ENCODE measurements at regions not wholly inside any gene's neighbourhood (a gene's known extent, or its start where the extent isn't known, plus 50 kb on each side); places are given as distances from the start of the nearest gene placed in this dataset.

DNA sequence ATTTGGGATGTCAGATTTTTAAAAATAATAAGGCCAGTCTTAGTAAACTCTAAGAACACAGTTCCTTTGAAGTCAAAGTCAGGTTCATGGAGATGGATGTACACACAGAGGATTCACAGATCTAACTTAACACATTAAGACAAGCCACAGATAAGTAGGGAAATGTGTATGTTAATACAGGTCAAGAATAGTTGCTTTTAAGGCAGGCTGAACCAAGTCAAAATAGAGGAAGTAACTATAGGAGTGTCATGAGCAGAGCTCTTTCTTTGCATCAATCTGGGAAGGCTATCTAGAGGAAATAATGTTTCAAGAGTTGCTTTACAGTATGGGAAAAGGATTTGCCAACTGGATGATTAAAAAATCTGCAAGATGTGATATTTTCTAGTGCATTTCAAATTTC is 128.0 kb upstream of the FBXO11 start (continued):
- TF ChIP-seq ZNF503 (CRISPR knock-in tag; IDR thresholded peaks at IDR 0.05) = no peak
- TF ChIP-seq PRMT3 (CRISPR knock-in tag; IDR thresholded peaks at IDR 0.05; ENCODE audit: borderline replicate concordance, low read depth) = no peak
- TF ChIP-seq ZNF143 (CRISPR knock-in tag; IDR thresholded peaks at IDR 0.05) = no peak
- no peak for TF ChIP-seq CBFB (CRISPR knock-in tag; IDR thresholded peaks at IDR 0.05)
- no peak for TF ChIP-seq GTF3A (CRISPR knock-in tag; conservative IDR thresholded peaks at IDR 0.05)
- TF ChIP-seq HNF4A (CRISPR knock-in tag; IDR thresholded peaks at IDR 0.05) = no peak
- TF ChIP-seq FOXJ3 (CRISPR knock-in tag; IDR thresholded peaks at IDR 0.05; ENCODE audit: borderline replicate concordance) = no peak
- TF ChIP-seq, protein P1, sequence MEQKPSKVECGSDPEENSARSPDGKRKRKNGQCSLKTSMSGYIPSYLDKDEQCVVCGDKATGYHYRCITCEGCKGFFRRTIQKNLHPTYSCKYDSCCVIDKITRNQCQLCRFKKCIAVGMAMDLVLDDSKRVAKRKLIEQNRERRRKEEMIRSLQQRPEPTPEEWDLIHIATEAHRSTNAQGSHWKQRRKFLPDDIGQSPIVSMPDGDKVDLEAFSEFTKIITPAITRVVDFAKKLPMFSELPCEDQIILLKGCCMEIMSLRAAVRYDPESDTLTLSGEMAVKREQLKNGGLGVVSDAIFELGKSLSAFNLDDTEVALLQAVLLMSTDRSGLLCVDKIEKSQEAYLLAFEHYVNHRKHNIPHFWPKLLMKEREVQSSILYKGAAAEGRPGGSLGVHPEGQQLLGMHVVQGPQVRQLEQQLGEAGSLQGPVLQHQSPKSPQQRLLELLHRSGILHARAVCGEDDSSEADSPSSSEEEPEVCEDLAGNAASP (CRISPR knock-in tag; IDR thresholded peaks at IDR 0.05; ENCODE audit: borderline replicate concordance) = no peak
- TF ChIP-seq DPF2 (CRISPR knock-in tag; IDR thresholded peaks at IDR 0.05; ENCODE audit: borderline replicate concordance, low read depth) = no peak
- TF ChIP-seq, protein P2, sequence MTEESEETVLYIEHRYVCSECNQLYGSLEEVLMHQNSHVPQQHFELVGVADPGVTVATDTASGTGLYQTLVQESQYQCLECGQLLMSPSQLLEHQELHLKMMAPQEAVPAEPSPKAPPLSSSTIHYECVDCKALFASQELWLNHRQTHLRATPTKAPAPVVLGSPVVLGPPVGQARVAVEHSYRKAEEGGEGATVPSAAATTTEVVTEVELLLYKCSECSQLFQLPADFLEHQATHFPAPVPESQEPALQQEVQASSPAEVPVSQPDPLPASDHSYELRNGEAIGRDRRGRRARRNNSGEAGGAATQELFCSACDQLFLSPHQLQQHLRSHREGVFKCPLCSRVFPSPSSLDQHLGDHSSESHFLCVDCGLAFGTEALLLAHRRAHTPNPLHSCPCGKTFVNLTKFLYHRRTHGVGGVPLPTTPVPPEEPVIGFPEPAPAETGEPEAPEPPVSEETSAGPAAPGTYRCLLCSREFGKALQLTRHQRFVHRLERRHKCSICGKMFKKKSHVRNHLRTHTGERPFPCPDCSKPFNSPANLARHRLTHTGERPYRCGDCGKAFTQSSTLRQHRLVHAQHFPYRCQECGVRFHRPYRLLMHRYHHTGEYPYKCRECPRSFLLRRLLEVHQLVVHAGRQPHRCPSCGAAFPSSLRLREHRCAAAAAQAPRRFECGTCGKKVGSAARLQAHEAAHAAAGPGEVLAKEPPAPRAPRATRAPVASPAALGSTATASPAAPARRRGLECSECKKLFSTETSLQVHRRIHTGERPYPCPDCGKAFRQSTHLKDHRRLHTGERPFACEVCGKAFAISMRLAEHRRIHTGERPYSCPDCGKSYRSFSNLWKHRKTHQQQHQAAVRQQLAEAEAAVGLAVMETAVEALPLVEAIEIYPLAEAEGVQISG (CRISPR knock-in tag; IDR thresholded peaks at IDR 0.05) = no peak
- no peak for TF ChIP-seq TMF1 (CRISPR knock-in tag; IDR thresholded peaks at IDR 0.05; ENCODE audit: low read depth)
